K562 (cell line): ENCODE measurements at regions not wholly inside any gene's neighbourhood (a gene's known extent, or its start where the extent isn't known, plus 50 kb on each side); places are given as distances from the start of the nearest gene placed in this dataset.

ENCODE experiments used
- ATAC-seq: fragments of 200-7000 bp; cut with Tn5 transposase; 3 replicates; pipeline ENCODE4 v1.9.1; 2020; ENCODE audit warnings: moderate library complexity
- BruUV-seq: library from RNA; stranded (reverse); fragments of 400-500 nt; replicated peaks from 2 replicates; lab custom pipeline; 2021; lab: Mats Ljungman, UMichigan
- CTCF ChIA-PET: fragments of 300-600 bp; formaldehyde crosslinking; extraction: SDS; loops from one replicate; lab custom pipeline; 2021; ENCODE audit warnings: low intra/inter-chr PET ratio; lab: Yijun Ruan, JAX
- POLR2A ChIA-PET: fragments of 300-600, 350-650 bp; sonication (Branson Sonifier 250); formaldehyde crosslinking; extraction: SDS; loops from one replicate; lab custom pipeline; 2021; ENCODE audit warnings: antibody characterized with exemption, inconsistent platforms; lab: Yijun Ruan, JAX
- DNase-seq, 4 experiments: peaks; one replicate each; pipeline versions ENCODE4 v3.0.0 to v3.0.0-alpha.2; 2011 to 2018; ENCODE audit warnings: low spot score in 3 of 4, mixed read lengths in 3 of 4; ENCODE audit errors: extremely low read depth in 1 of 4
- FAIRE-seq: peaks from 2 replicates; lab custom pipeline; 2011; peaks lifted over from hg19 to GRCh38; lab: Jason Lieb, UNC
- H2AFZ ChIP-seq: 2 replicates; pipeline ENCODE4 v1.6.0; 2011; ENCODE audit warnings: low read depth, low read length, control low read depth, inconsistent platforms
- H3K27ac ChIP-seq: fragments of 200-600 bp; 3 replicates; pipeline ENCODE4 v1.8.0; 2011; ENCODE audit warnings: low read depth, mild to moderate bottlenecking, control low read depth, inconsistent platforms, low read length, moderate library complexity, mixed read lengths; ENCODE audit errors: extremely low read depth
- H3K27me3 ChIP-seq, 2 experiments: fragments of 300-600 bp in 1 of 2; 2 replicates in 1 of 2; 3 replicates in 1 of 2; pipeline versions ENCODE4 v1.6.0 to v1.8.0; 2011; ENCODE audit warnings: inconsistent platforms in 2 of 2, low read length in 2 of 2, mild to moderate bottlenecking in 1 of 2, mixed read lengths in 1 of 2, moderate library complexity in 1 of 2; ENCODE audit not compliant: control insufficient read depth in 2 of 2, insufficient read depth in 2 of 2
- H3K36me3 ChIP-seq: fragments of 300-600 bp; 3 replicates; pipeline ENCODE4 v1.8.0; 2011; ENCODE audit warnings: mild to moderate bottlenecking, low read length, inconsistent platforms; ENCODE audit not compliant: control insufficient read depth, insufficient read depth
- H3K4me1 ChIP-seq, 2 experiments: fragments of 200-600 bp in 1 of 2; replicated peaks in 1 of 2; 2 replicates in 1 of 2; 3 replicates in 1 of 2; pipeline versions ENCODE4 v1.5.1 to v1.8.0; 2011; ENCODE audit warnings: inconsistent platforms in 2 of 2, low read length in 2 of 2, mild to moderate bottlenecking in 1 of 2, mixed read lengths in 1 of 2, moderate library complexity in 1 of 2; ENCODE audit not compliant: control insufficient read depth in 2 of 2, insufficient read depth in 2 of 2
- H3K4me2 ChIP-seq: 2 replicates; pipeline ENCODE4 v1.6.1; 2011; ENCODE audit warnings: low read length, control low read depth, inconsistent platforms, mixed read lengths; ENCODE audit not compliant: insufficient read depth
- H3K4me3 ChIP-seq: fragments of 200-600 bp; sonication (generic), shearing (Covaris generic); 2 replicates; pipeline ENCODE4 v1.5.1; 2016; ENCODE audit warnings: control low read depth, inconsistent platforms
- H3K79me2 ChIP-seq: fragments of 200-600 bp; 3 replicates; pipeline ENCODE4 v1.8.0; 2011; ENCODE audit warnings: low read length, inconsistent platforms; ENCODE audit not compliant: control insufficient read depth, insufficient read depth
- H3K9ac ChIP-seq, 2 experiments: 2 replicates each; pipeline versions ENCODE4 v1.6.0 to v1.6.1; 2011; ENCODE audit warnings: low read depth in 2 of 2, low read length in 2 of 2, control low read depth in 1 of 2, inconsistent platforms in 1 of 2, mild to moderate bottlenecking in 1 of 2, mixed read lengths in 1 of 2; ENCODE audit not compliant: insufficient read depth in 1 of 2
- H3K9me1 ChIP-seq: one replicate; pipeline ENCODE4 v1.6.0; 2011; ENCODE audit warnings: inconsistent platforms, mild to moderate bottlenecking, low read length, moderate library complexity; ENCODE audit not compliant: control insufficient read depth, insufficient read depth
- H3K9me3 ChIP-seq: replicated peaks from 2 replicates; pipeline ENCODE4 v1.5.1; 2011; ENCODE audit warnings: low read depth, low read length, inconsistent platforms; ENCODE audit not compliant: control insufficient read depth, insufficient read depth
- H4K20me1 ChIP-seq: replicated peaks from 2 replicates; pipeline ENCODE4 v1.6.1; 2011; ENCODE audit warnings: low read length, inconsistent platforms, mixed read lengths; ENCODE audit not compliant: control insufficient read depth, insufficient read depth
- EP300 ChIP-seq: IDR thresholded peaks from 2 replicates; pipeline ENCODE4 v1.6.1; 2012; ENCODE audit warnings: low read length, improper control_type of control experiment
- MCM5 ChIP-seq: fragments of 450-650 bp; IDR thresholded peaks from 2 replicates; pipeline ENCODE4 v1.6.1; 2016; ENCODE audit warnings: low read depth
- PHB ChIP-seq: fragments of 250-450 bp; sonication (Bioruptor Pico); IDR thresholded peaks from 2 replicates; pipeline ENCODE4 v1.5.0; 2021
- SAFB ChIP-seq: fragments of 200-400 bp; formaldehyde crosslinking; IDR thresholded peaks from 2 replicates; pipeline ENCODE4 v1.6.1; 2017; ENCODE audit warnings: low read depth, low read length, borderline replicate concordance
- ZNF212 ChIP-seq: fragments of 450-650 bp; formaldehyde crosslinking; IDR thresholded peaks from 2 replicates; pipeline ENCODE4 v1.4.0; 2020; ENCODE audit warnings: mild to moderate bottlenecking
- WGBS: fragments of 100-300 bp; shearing (Covaris generic); methylation state at CpG from one replicate; pipeline ENCODE4 v1.1.6; 2016; ENCODE audit warnings: low coverage, mixed read lengths; ENCODE audit not compliant: insufficient coverage; ENCODE audit errors: missing lambda C conversion rate; 5-methylcytosine and 5-hydroxymethylcytosine counted together
- in situ Hi-C: fragments of 300-500 bp; cut with MboI; formaldehyde crosslinking; loops from 4 replicates; pipeline ENCODE4 v1.15.0; 2018; ENCODE audit warnings: inconsistent platforms, mixed read lengths
- intact Hi-C: fragments of 100-400 bp; cut with micrococcal nuclease; formaldehyde crosslinking; loops from 2 replicates; pipeline ENCODE4 v1.14.2; 2022
- TF ChIP-seq, protein P1 (sequence below): fragments of 450-650 bp; IDR thresholded peaks from 2 replicates; pipeline ENCODE4 v1.6.1; 2017; ENCODE audit warnings: antibody characterized with exemption, mild to moderate bottlenecking
- TF ChIP-seq, protein P2 (sequence below), 3 experiments: fragments of 200-800 bp in 1 of 3; sonication (Bioruptor generic) in 1 of 3; sonication (generic) in 1 of 3; formaldehyde crosslinking in 1 of 3; IDR thresholded peaks; 2 replicates each; pipeline versions ENCODE4 v1.6.1 to v1.8.0; 2016 to 2022; ENCODE audit warnings: mild to moderate bottlenecking in 2 of 3, missing compliant biosample characterization in 2 of 3, missing genetic modification characterization in 2 of 3, missing genetic modification reagents in 1 of 3
- TF ChIP-seq, protein P3 (sequence below): sonication (generic); formaldehyde crosslinking; IDR thresholded peaks from 2 replicates; pipeline ENCODE4 v1.8.1; 2023; ENCODE audit warnings: mild to moderate bottlenecking, missing genetic modification reagents
- TF ChIP-seq, protein P4 (sequence below), 3 experiments: fragments of 200-800 bp in 1 of 3; fragments of 250-450 bp in 1 of 3; fragments of 450-650 bp in 1 of 3; sonication (Bioruptor Pico) in 1 of 3; sonication (Bioruptor generic) in 1 of 3; formaldehyde crosslinking in 1 of 3; IDR thresholded peaks; 2 replicates each; pipeline versions ENCODE4 v1.6.1 to v1.8.0; 2016 to 2022; ENCODE audit warnings: mild to moderate bottlenecking in 2 of 3, missing genetic modification characterization in 2 of 3, missing compliant biosample characterization in 1 of 3, moderate library complexity in 1 of 3

DNA sequence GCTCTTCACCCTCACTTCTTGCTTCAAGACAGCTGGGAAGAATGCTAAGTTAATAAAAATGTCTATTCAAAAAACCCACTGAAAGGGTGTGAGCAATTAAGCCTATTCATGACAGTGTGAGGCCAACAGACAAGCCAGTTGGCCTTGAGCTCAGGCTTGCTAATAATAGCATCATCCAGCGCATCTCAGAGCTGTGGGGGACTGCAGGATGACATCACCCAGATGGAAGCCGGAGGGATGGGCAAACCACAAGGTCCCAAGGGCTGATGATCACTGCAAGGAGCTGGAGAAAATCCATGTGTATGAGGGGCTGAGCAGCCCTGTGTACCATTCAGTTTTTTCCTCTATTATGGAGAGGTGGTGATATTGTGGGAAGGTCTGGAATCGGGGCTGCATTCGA, 770.4 kb downstream of the TNS3 start:
- ATAC-seq (no peak), FAIRE-seq (no peak), DNase-seq (no peak)
- ChIA-PET CTCF (no interaction called here), POLR2A (no interaction called here)
- TF ChIP-seq, protein P1, sequence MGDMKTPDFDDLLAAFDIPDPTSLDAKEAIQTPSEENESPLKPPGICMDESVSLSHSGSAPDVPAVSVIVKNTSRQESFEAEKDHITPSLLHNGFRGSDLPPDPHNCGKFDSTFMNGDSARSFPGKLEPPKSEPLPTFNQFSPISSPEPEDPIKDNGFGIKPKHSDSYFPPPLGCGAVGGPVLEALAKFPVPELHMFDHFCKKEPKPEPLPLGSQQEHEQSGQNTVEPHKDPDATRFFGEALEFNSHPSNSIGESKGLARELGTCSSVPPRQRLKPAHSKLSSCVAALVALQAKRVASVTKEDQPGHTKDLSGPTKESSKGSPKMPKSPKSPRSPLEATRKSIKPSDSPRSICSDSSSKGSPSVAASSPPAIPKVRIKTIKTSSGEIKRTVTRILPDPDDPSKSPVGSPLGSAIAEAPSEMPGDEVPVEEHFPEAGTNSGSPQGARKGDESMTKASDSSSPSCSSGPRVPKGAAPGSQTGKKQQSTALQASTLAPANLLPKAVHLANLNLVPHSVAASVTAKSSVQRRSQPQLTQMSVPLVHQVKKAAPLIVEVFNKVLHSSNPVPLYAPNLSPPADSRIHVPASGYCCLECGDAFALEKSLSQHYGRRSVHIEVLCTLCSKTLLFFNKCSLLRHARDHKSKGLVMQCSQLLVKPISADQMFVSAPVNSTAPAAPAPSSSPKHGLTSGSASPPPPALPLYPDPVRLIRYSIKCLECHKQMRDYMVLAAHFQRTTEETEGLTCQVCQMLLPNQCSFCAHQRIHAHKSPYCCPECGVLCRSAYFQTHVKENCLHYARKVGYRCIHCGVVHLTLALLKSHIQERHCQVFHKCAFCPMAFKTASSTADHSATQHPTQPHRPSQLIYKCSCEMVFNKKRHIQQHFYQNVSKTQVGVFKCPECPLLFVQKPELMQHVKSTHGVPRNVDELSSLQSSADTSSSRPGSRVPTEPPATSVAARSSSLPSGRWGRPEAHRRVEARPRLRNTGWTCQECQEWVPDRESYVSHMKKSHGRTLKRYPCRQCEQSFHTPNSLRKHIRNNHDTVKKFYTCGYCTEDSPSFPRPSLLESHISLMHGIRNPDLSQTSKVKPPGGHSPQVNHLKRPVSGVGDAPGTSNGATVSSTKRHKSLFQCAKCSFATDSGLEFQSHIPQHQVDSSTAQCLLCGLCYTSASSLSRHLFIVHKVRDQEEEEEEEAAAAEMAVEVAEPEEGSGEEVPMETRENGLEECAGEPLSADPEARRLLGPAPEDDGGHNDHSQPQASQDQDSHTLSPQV: no peak
- TF ChIP-seq EP300: no peak
- no peak for TF ChIP-seq SAFB
- TF ChIP-seq MCM5: no peak
- TF ChIP-seq, protein P2, sequence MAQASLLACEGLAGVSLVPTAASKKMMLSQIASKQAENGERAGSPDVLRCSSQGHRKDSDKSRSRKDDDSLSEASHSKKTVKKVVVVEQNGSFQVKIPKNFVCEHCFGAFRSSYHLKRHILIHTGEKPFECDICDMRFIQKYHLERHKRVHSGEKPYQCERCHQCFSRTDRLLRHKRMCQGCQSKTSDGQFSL (CRISPR knock-in tag; IDR thresholded peaks at IDR 0.05): no peak
- TF ChIP-seq, protein P2 (tag; IDR thresholded peaks at IDR 0.05): no peak
- TF ChIP-seq, protein P3, sequence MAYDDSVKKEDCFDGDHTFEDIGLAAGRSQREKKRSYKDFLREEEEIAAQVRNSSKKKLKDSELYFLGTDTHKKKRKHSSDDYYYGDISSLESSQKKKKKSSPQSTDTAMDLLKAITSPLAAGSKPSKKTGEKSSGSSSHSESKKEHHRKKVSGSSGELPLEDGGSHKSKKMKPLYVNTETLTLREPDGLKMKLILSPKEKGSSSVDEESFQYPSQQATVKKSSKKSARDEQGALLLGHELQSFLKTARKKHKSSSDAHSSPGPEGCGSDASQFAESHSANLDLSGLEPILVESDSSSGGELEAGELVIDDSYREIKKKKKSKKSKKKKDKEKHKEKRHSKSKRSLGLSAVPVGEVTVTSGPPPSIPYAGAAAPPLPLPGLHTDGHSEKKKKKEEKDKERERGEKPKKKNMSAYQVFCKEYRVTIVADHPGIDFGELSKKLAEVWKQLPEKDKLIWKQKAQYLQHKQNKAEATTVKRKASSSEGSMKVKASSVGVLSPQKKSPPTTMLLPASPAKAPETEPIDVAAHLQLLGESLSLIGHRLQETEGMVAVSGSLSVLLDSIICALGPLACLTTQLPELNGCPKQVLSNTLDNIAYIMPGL (CRISPR knock-in tag): no peak
- no peak for TF ChIP-seq PHB (CRISPR knock-in tag)
- TF ChIP-seq ZNF212: no peak
- TF ChIP-seq, protein P4, sequence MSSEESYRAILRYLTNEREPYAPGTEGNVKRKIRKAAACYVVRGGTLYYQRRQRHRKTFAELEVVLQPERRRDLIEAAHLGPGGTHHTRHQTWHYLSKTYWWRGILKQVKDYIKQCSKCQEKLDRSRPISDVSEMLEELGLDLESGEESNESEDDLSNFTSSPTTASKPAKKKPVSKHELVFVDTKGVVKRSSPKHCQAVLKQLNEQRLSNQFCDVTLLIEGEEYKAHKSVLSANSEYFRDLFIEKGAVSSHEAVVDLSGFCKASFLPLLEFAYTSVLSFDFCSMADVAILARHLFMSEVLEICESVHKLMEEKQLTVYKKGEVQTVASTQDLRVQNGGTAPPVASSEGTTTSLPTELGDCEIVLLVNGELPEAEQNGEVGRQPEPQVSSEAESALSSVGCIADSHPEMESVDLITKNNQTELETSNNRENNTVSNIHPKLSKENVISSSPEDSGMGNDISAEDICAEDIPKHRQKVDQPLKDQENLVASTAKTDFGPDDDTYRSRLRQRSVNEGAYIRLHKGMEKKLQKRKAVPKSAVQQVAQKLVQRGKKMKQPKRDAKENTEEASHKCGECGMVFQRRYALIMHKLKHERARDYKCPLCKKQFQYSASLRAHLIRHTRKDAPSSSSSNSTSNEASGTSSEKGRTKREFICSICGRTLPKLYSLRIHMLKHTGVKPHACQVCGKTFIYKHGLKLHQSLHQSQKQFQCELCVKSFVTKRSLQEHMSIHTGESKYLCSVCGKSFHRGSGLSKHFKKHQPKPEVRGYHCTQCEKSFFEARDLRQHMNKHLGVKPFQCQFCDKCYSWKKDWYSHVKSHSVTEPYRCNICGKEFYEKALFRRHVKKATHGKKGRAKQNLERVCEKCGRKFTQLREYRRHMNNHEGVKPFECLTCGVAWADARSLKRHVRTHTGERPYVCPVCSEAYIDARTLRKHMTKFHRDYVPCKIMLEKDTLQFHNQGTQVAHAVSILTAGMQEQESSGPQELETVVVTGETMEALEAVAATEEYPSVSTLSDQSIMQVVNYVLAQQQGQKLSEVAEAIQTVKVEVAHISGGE (CRISPR knock-in tag; IDR thresholded peaks at IDR 0.05): no peak
- H3K79me2 ChIP-seq: no peaks in the 10 kb centered on the region
- intact Hi-C loops (no loop called here), in situ Hi-C loops (no loop called here)
- no peak overlapping the region for H3K4me2 ChIP-seq
- H3K9ac ChIP-seq: no peak overlapping the region
- no TSS peak for BruUV-seq
- no peaks in the 10 kb centered on the region for H3K36me3 ChIP-seq
- H2AFZ ChIP-seq: no peak overlapping the region
- 0% methylated on average over 4 of the region's 4 CpGs for WGBS
- H3K9me3 ChIP-seq: 0 out of 2 replicates have a peak, but pooled peaks cover 1% of the 10 kb centered on the region
- H3K4me1 ChIP-seq: no peaks in the 10 kb centered on the region
- H3K27ac ChIP-seq: no peak overlapping the region
- H3K4me3 ChIP-seq: no peak overlapping the region
- no peaks in the 10 kb centered on the region for H3K9me1 ChIP-seq
- no peaks in the 10 kb centered on the region for H3K27me3 ChIP-seq
- H4K20me1 ChIP-seq: no peaks in the 10 kb centered on the region
